Brain pericyte (primary cell): ENCODE measurements at regions not wholly inside any gene's neighbourhood (a gene's known extent, or its start where the extent isn't known, plus 50 kb on each side); places are given as distances from the start of the nearest gene placed in this dataset.

Experiments used
- DNase-seq: peaks from one replicate; pipeline ENCODE4 v3.0.0-alpha.2; 2012; ENCODE audit warnings: low read depth, low spot score

DNA sequence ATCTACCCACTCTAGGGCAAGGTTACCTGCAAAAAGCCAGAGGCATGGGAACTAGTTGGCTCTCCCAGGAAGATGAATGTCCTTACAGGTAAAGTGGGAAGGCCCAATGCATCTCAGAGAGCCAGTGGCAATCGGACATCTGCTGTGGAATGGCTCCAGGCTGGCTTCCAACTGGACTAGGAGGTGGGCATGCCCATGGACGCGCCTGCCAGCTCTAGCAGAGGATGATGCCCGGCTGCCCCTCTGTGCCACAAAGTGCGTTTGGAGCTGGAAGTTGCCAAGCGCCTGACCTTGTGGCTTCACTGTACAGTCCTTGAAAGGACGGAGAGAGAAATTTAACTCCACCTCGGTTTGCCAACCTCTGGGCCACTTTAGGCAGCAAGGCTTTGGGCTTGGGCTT, 84.4 kb downstream of the NR2F2 start:
- DNase-seq, result no peak

DNA sequence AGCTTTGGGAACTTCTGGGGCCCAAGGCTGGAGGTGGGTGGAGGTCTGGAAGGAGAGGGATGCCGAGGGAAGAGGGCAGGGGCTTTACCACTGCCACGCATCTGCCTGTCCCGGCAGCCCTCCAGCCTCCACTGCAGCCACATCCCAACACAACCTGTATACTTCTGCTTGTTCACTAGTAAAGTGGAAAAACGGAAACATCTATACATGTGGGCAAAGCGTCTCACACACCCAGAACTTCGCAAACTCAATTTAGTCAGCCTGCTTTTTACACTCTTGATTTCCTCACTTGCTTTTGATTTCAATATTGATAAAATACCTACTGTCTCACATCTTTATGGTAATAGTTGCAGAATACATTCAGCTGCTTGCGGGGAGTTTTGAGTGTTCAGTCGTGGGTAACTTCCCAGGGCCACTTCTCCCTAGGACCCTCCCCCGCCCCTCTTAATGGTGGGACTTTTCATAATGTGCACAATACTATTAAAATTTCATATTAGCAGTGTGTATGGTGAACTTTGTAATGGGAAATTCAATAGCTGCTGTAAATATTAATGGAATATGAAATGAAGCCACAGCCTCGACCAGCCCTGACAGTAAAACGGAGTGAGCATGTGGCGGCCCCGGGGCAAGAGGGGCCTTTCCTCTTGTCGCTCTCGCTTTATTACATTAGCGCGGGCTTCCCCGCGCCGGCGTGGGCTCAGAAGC, 85.2 kb downstream of the NR2F2 start:
- DNase-seq, result no peak

DNA sequence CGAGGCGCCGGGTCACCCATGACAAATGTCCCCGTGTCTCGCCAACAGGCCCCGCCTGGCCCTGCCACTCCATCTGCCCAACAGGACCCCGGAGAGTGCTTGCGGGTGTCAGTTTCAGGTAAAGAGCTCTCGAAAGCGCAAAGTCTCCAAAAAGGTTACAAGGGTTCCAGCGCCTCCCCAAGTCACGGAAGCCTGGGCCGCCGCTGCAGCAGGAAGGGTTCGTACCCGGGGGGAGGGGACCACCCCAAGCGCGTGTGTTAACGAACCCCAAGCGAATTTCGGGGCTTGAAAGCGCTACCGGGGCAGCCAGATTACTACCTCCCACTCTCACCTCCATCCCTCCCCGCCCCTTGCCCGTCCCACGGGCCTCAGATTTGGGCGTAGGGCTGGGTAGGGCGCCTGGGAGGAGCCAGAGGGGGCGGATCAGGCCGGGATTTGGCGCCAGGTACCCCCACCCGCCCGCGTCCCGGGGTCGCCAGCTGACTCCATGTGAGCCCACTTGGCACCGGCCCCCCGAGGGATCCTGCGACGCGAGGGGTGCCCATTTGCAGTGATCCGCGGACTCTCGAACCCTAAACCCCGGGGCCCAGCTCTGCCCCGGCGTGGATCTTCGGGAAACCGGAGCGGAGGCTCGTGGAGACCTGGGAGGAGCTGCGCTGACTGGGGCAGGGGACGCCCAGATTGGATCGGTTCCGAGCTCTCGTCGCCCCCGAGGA, 85.9 kb downstream of the NR2F2 start:
- DNase-seq, result no peak

DNA sequence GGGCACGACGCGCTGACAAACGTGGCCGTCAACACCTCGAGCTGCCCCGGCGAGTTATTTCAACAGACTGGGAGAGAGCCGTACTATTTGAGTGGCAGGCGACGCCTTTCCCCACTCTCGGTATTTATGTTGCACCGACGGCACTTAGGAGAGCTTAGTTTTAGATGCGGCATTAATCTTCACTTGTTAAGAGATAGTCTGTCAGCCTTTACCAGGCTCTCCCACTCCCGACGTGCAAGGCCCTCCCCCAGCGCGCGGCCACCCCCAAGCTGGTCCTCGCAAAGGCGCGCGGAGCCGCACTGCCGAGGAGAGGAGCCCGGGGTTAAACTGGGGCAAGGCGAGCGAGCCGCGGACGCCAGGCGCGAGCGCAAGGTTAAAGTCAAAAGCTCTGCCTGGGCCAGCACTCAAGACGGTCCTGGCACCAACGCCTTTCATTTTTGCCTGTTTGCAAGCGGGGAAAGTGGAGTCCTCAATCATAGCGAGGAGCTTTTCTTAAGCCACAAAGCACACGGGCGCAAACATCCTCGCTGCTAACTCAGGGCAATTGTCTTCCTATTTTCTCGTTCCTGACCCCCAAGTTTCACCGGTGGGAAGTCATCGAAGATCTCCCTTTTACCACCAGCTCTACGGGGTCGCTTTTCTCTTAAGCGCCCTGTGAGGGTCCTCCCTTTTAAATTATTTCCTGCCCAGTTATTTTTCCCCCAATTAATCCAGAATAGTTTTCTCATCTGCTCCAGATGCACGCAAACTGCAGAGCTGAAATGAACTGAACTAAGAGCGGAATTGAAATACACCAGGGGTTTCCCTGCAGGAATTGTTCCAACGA, 86.6 kb downstream of the NR2F2 start:
- no peak for DNase-seq

DNA sequence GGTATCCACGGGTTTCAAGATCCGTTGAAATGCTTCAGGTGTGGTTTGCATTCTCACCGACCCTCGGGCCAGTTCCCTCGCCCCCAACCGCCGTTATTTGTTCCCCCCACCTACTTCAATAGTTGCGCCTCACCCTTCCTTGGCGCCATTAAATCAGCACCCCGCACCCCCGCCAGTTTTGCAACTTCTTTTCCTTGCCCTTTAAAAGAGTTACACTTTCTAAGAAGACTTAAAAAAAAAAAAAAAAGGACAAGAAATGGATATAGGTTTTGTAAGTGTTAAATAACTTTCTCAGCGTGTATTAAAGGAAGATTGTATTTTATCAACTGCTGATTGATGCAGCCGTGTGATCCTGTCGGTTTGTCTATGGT, 87.2 kb downstream of the NR2F2 start:
- no peak for DNase-seq

DNA sequence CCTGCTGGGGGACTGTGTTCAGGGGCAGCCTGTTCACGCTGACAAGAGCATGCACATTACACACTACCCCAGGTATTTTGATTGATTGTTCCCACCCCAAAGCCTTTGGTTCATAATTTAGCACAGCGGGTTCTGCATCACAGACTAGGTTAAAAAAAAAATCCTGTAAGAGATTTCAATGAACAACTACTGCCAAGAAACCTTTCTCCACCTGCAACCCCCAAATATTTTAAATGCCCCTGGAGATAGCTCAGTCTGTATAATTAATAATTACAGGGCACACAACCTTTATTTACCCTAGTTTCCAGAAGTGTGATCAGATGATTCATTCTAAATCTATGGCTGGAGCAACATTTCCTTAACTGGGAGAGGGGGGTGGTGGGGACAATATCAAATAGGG, 87.6 kb downstream of the NR2F2 start:
- no peak for DNase-seq

DNA sequence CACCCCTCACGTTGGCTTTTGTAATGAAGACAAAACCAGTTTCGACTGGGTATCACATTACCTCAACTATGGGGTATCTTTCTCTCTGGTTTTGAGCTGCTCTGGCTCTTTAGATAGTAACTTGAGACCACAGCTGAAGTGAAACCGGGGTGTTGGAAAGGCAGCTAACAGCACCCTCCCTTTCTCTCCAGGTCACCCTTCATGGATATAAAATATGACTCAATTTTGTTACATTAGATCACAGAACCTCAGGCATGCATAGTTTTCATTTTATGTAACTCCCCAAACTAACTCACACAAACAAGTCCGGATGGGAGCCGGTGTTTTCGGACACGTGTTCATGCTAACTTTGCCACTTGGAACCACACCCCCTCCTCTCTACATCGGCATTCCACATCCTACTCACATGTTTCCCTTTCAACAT, 90.7 kb downstream of the NR2F2 start:
- no peak for DNase-seq

DNA sequence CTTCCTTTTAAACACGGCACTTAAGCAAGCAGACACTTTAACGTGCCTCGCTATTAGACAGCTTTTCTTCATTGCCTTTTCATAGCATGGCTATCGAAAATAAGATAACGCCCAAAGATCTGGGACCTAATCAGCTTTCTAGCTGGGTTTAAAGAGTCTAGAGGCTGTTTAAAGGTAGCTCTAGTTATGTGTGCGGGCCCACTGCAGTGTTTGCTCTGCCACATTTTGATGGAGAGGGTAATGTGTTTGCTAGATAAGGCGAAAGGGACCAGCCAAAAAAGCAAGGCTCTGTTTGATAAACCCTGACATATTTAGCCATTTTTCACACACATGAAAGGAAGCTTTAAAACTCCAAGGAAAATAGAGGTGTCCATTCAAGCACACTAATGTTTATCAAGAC, 91.6 kb downstream of the NR2F2 start:
- no peak for DNase-seq

DNA sequence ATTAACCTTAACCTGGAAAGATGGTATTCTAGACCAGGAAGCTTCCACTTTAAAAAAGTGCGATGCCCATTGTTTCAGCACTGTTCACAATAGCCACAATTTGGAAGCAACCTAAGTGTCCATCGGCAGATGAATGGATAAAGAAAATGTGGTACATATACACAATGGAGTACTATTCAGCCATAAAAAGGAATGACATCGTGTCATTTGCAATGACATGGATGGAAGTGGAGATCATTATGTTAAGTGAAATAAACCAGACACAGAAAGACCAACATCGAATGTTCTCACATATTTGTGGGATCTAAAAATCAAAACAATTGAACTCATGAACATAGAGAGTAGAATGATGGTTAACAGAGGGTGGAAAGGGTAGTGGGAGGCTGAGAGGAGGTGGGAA, 94.2 kb downstream of the NR2F2 start:
- no peak for DNase-seq

DNA sequence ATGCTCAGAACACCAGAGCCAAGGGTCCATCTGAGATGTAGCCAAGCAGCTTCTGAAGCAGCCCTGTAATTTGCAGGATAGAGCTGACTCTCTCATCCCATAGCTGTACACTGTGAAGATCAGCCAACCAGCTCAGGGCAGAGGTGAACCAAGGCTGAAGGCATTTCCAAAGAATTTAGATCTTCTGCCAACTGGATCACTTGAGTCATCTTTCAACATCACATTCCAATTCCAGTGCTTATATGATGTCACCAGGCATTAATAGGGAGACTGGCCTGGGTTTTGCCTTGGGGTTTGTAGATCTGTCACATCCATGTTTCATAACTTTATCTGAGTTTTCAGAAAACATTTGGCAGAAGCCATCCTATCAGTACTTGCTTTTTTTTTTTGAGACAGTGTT, 98.2 kb downstream of the NR2F2 start:
- DNase-seq, result no peak

DNA sequence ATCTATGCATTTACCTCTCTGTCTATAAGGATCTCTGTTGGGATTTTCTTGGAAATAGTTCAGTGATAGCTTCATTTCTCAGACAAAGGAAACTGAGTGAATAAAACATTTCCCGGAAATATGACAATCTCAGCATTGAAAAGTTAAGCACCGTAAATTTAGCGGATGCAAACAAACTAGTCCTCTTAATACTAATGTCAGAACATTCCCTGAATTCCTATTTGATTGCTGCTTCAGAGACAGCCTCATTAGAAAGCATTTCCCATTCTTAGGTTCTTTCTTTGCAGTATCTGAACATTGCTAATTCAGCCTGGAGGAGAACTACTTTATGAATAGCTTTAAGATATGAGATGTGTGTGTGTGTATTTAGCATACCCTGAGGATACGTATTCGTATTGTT, 101.3 kb downstream of the NR2F2 start:
- no peak for DNase-seq

DNA sequence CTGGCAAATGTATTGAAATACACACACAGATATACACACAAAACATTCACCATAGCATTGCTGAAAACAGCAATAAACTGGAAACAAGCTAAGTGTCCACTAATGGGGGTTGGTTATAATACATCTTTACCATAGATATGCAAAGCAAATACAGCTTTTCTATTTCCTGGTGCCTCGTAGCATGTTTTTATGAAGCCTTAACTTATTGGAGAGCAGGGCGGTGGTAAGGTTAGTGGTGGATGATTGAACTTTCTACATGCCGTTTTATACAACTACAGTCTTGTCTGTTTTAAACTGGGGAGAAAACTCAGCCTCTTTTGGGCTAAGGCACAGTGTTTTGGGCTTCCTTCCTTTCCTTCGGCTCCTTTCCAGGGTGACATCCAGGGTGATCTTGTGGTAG, 104.5 kb downstream of the NR2F2 start:
- DNase-seq, result no peak

DNA sequence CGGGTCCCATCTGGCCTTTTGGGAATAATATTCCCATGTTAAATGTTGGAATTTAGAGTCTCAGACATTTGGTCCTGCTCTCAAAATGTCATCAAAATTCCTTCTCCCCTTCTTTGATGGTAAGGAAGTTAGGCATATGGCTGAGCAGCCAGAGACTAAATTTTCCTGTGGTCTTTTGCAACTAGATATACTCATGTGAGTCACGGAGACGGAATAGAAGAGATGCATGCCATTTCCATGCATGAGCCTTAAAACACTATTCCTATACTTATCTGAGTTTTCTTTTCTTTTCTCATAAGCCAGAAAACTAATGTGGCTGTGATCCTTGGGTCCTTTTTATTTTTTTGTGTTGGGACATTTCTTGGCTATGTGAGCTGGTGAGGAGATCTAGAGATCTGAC, 105.3 kb downstream of the NR2F2 start:
- no peak for DNase-seq

DNA sequence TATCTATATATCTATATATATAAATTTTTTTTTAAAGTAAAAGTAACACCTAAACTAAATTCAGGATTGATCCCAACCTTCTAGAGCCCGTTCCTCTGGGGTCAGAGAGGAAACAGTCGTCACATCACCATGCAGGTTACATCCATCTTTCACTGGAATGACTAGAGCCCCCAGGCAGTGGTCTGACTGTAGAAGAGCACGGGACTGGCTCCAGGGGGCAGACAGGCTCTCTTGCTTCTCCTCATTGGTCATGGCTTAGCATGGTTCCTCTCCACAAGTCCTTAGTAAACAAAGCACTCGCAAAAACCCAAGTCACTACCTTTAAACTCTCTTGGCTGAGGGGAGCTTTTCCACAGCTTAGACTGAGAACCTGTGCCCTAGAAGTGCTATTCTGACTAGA, 110.5 kb downstream of the NR2F2 start:
- DNase-seq, result no peak

DNA sequence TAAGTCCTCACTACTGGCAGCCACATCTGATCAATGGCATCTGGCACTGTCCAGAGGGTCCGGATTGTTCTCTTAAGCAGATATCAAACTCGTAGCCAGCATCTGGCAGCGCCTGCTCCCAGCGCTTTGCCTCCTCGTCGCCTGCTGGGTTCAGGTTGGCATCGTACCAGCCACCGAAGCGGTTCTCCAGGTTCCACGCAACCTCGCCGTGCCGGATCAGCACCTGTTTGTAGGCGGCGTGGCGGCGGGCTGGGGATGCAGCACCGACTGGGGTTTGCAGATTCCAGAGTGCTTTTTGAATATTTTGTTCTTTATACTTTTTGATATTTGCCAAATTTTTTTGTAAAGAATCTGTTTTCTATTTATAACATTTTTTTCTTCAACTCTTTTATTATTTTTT, 111.6 kb downstream of the NR2F2 start:
- DNase-seq, result no peak

DNA sequence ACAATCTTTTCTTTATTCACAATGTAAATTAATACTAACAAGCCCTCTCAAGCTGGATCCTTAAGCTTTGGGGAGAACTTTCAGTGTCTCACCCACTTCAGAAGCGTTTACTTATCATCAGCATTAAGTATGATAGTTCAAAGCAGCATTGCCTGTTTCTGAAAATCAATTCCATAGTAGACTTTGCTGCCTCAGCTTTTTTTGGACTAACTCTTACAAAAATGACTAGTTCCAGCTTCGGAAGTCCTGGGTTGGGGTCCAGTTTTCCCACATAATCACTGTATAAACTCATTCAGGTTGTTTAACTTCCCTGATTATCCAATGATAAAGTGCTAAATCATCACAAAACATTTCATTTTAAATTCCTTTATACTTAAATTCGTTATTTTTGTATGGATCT, 114.4 kb downstream of the NR2F2 start:
- no peak for DNase-seq

DNA sequence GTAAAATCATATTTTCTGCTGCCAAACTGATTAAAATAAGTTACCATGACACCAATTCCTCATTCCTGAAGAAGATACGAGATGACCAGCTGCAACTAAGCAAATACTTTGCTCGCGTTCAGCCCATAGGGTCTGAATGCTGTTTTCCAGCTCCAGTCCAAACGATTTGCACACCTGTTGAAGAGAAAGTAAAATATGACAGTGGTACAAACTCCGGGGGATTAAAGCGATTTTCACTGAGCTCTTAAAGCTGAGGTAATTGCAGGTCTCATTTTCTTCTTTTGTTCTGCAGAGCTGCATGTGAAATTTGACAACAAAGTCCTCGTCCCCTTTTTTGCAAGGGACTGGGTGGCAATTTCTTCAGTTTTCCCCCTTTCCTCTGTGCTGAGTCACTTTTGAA, 118.4 kb downstream of the NR2F2 start:
- DNase-seq, result no peak

DNA sequence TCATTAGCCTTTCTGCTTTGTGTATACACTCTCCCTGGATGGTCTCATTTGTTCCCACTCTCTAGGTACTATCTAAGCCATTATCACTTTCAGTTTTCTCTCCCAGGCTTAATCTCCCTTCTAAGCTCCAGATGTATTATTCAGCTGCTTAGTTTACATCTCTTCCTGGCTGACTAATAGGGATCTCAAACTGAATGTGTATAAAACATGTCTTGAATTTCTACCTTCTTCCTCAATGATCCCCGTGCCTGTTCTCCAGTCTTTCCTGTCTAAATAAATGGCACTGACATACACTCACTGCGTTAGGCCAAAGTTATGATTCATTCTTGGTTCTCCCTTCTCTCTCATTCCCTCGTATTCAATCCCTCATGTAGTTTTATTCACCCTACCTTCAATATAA, 127.3 kb downstream of the NR2F2 start:
- DNase-seq, result no peak

DNA sequence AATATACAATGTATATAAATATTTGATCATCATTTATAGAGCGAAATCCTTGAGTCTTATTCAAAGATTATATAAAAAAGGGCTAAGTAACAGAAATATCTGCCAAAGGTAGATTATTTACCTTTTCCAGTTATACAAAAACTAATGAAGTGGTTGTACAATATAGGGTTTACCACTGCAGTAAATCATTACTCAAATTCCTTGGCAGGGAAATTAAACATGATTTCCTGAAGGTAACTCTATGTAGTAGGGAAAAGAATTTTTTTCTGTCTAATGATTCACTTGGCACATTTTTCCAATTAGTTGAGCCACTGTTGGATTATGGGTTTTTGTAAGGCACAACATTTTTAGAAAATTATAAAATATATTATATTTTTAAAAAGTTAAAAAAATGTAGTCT, 129.6 kb downstream of the NR2F2 start:
- DNase-seq, result no peak

DNA sequence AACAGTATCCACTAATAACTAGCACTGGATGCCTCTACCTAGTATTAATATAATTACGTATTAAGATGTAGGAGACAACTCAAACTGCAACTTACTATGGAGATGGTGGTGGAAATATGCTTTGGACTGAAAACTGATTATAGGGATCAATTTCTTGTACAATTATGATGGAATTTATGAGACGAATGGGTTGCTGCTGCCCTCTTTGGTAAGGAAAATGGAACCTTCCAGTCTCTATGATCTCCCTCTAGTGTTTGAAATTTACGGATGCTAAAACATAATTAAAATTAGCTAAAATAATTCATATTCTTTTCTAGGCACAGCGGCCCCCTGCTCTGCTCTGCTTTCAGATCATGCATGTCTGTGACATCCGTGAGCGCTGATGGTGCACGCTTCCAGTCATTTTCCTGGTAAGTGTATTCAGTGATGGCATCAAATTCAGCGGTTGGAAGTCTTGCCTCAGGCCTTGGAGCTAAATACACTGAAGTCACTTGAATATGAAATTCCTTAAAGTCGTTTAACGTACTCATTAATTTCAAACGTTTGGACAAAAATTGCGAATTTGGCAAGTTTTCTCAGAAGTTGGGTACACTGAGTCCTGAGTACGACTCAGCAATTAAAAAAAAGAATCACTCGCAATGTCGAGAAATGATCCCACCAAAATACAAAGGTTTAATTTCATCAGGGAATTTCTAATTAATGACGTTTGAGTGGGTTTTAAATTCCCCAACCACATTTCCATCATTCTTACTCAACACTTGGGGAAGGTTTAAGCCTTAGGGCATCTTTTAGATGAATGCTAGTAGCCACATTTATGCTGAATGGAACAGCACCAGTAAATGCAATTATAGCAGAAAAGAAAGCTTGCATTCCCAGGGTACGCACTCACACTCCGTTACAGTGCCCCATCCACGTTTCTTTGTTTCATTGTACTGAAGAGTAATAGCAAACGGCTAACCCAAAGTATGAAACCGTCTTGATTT, 132.6 kb downstream of the NR2F2 start:
- no peak for DNase-seq

DNA sequence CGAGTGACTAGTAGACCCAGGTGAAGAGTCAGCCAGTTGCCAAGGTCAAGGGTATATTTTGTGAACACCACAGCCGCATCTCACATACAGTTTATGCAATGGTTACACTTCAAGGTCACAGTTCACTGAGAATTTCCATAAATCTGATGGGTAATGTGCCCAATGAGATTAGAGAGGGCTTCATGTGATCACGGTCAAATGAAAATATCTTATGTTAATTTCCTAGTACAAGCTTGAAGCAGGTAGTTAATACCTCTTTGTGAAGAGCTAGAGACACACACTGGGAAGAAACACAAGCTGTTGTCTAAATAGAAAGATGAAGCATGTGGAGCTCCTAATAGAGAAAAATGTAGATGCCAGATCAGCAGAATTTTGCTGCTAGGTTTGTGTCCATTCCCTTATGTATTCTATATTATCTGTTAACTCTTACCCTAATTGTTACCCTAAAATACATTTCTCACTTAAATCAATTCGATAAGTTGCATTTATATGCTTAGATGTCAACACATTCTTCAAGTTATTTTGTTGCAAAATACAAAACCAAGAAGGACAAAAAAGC, 136.0 kb downstream of the NR2F2 start:
- no peak for DNase-seq
